ENCODE measurements at regions not wholly inside any gene's neighbourhood (a gene's known extent, or its start where the extent isn't known, plus 50 kb on each side); places are given as distances from the start of the nearest gene placed in this dataset.

- TF ChIP-seq, protein P1, sequence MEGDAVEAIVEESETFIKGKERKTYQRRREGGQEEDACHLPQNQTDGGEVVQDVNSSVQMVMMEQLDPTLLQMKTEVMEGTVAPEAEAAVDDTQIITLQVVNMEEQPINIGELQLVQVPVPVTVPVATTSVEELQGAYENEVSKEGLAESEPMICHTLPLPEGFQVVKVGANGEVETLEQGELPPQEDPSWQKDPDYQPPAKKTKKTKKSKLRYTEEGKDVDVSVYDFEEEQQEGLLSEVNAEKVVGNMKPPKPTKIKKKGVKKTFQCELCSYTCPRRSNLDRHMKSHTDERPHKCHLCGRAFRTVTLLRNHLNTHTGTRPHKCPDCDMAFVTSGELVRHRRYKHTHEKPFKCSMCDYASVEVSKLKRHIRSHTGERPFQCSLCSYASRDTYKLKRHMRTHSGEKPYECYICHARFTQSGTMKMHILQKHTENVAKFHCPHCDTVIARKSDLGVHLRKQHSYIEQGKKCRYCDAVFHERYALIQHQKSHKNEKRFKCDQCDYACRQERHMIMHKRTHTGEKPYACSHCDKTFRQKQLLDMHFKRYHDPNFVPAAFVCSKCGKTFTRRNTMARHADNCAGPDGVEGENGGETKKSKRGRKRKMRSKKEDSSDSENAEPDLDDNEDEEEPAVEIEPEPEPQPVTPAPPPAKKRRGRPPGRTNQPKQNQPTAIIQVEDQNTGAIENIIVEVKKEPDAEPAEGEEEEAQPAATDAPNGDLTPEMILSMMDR (IDR thresholded peaks at IDR 0.05; ENCODE audit: low read depth, low read length): no peak
- no peak for TF ChIP-seq POLR2A (IDR thresholded peaks at IDR 0.05; ENCODE audit: extremely low read depth, insufficient read length)
Measured at GRCh38 chr15:85313339-85313738, 67.1 kb upstream of the AKAP13 start.
